Panc1 (cell line): ENCODE measurements at regions not wholly inside any gene's neighbourhood (a gene's known extent, or its start where the extent isn't known, plus 50 kb on each side); places are given as distances from the start of the nearest gene placed in this dataset.

Source experiments
- ATAC-seq: fragments of 200-7000 bp; cut with Tn5 transposase; 2 replicates; pipeline ENCODE4 v1.9.1; 2020; ENCODE audit warnings: mild to moderate bottlenecking, moderate library complexity
- BruUV-seq: library from RNA; stranded (reverse); fragments of 400-500 nt; replicated peaks from 2 replicates; lab custom pipeline; 2021; lab: Mats Ljungman, UMichigan
- CTCF ChIA-PET: fragments of 300-600 bp; sonication (Branson Sonifier 250); formaldehyde crosslinking; loops from one replicate; lab custom pipeline; 2022; ENCODE audit warnings: antibody characterized with exemption; lab: Charles Lee
- POLR2A ChIA-PET: fragments of 300-600 bp; sonication (Branson Sonifier 250); formaldehyde crosslinking; loops from one replicate; lab custom pipeline; 2022; ENCODE audit warnings: antibody characterized with exemption; lab: Charles Lee
- DNase-seq: peaks from one replicate; pipeline ENCODE4 v3.0.0-alpha.2; 2010; ENCODE audit warnings: low read depth, low spot score
- H3K27ac ChIP-seq: 2 replicates; pipeline ENCODE4 v1.5.1; 2011; ENCODE audit warnings: mild to moderate bottlenecking, low read length, inconsistent platforms
- H3K27me3 ChIP-seq: fragments of 200-500 bp; sonication (Bioruptor generic); 2 replicates; pipeline ENCODE4 v1.6.0; 2014; ENCODE audit warnings: low read length, inconsistent platforms; ENCODE audit not compliant: control insufficient read depth, insufficient read depth
- H3K36me3 ChIP-seq: fragments of 200-500 bp; sonication (Bioruptor generic); 2 replicates; pipeline ENCODE4 v1.5.1; 2014; ENCODE audit warnings: inconsistent platforms, mild to moderate bottlenecking, low read length, moderate library complexity; ENCODE audit not compliant: control insufficient read depth, insufficient read depth
- H3K4me1 ChIP-seq: 2 replicates; pipeline ENCODE4 v1.5.1; 2011; ENCODE audit warnings: inconsistent platforms, mild to moderate bottlenecking, low read length, moderate library complexity; ENCODE audit not compliant: control insufficient read depth, insufficient read depth
- H3K4me3 ChIP-seq, 2 experiments: 2 replicates each; pipeline ENCODE4 v1.5.1; 2011 to 2012; ENCODE audit warnings: low read depth in 2 of 2, low read length in 2 of 2, mild to moderate bottlenecking in 2 of 2, inconsistent platforms in 1 of 2, moderate library complexity in 1 of 2
- H3K9me3 ChIP-seq: fragments of 200-500 bp; sonication (Bioruptor generic); 2 replicates; pipeline ENCODE4 v1.5.1; 2014; ENCODE audit warnings: low read depth, mild to moderate bottlenecking, inconsistent platforms, low read length, moderate library complexity; ENCODE audit not compliant: control insufficient read depth, insufficient read depth
- POLR2AphosphoS5 ChIP-seq: IDR thresholded peaks from 2 replicates; pipeline ENCODE4 v1.6.1; 2012; ENCODE audit warnings: mild to moderate bottlenecking, low read depth, low read length, moderate library complexity
- SIN3A ChIP-seq: IDR thresholded peaks from 2 replicates; pipeline ENCODE4 v1.6.1; 2012; ENCODE audit warnings: low read depth, mild to moderate bottlenecking, low read length, moderate library complexity, borderline replicate concordance; ENCODE audit not compliant: insufficient read depth
- TCF7L2 ChIP-seq: IDR thresholded peaks from 2 replicates; pipeline ENCODE4 v1.6.1; 2011; ENCODE audit warnings: mild to moderate bottlenecking, low read depth, low read length, inconsistent platforms
- in situ Hi-C: cut with HindIII; loops from 2 replicates; pipeline ENCODE4 v1.10.0; 2016; ENCODE audit warnings: low sequenced_read_pairs, low pct_unique_long_range_greater_than_20kb
- intact Hi-C: fragments of 100-400 bp; cut with micrococcal nuclease; formaldehyde crosslinking; loops from one replicate; pipeline ENCODE4 v1.10.0; 2022; ENCODE audit not compliant: unreplicated experiment
- TF ChIP-seq, protein P1 (sequence below), 2 experiments: IDR thresholded peaks; 2 replicates each; pipeline ENCODE4 v1.6.1; 2011 to 2012; ENCODE audit warnings: low read depth in 2 of 2, control low read depth in 1 of 2, low read length in 1 of 2, mild to moderate bottlenecking in 1 of 2, moderate library complexity in 1 of 2; ENCODE audit not compliant: insufficient read depth in 1 of 2
- TF ChIP-seq, protein P2 (sequence below): fragments of 450-650 bp; IDR thresholded peaks from 2 replicates; pipeline ENCODE4 v1.5.1; 2017; ENCODE audit warnings: mild to moderate bottlenecking

- ATAC-seq (no peak), DNase-seq (no peak)
- in situ Hi-C loops = no loop called here
- ChIA-PET CTCF (no interaction called here), POLR2A (no interaction called here)
- no peak overlapping the region for H3K27ac ChIP-seq
- H3K36me3 ChIP-seq = no peaks in the 10 kb centered on the region
- H3K4me3 ChIP-seq = no peak overlapping the region
- intact Hi-C loops = no loop called here
- H3K9me3 ChIP-seq = no peaks in the 10 kb centered on the region
- no TSS peak for BruUV-seq
- H3K27me3 ChIP-seq = peaks cover 3% of the 10 kb centered on the region; the same call in 1 of the 2 replicates
- no peaks in the 10 kb centered on the region for H3K4me1 ChIP-seq
- TF ChIP-seq, protein P1, sequence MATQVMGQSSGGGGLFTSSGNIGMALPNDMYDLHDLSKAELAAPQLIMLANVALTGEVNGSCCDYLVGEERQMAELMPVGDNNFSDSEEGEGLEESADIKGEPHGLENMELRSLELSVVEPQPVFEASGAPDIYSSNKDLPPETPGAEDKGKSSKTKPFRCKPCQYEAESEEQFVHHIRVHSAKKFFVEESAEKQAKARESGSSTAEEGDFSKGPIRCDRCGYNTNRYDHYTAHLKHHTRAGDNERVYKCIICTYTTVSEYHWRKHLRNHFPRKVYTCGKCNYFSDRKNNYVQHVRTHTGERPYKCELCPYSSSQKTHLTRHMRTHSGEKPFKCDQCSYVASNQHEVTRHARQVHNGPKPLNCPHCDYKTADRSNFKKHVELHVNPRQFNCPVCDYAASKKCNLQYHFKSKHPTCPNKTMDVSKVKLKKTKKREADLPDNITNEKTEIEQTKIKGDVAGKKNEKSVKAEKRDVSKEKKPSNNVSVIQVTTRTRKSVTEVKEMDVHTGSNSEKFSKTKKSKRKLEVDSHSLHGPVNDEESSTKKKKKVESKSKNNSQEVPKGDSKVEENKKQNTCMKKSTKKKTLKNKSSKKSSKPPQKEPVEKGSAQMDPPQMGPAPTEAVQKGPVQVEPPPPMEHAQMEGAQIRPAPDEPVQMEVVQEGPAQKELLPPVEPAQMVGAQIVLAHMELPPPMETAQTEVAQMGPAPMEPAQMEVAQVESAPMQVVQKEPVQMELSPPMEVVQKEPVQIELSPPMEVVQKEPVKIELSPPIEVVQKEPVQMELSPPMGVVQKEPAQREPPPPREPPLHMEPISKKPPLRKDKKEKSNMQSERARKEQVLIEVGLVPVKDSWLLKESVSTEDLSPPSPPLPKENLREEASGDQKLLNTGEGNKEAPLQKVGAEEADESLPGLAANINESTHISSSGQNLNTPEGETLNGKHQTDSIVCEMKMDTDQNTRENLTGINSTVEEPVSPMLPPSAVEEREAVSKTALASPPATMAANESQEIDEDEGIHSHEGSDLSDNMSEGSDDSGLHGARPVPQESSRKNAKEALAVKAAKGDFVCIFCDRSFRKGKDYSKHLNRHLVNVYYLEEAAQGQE (IDR thresholded peaks at IDR 0.05; ENCODE audit: insufficient read depth in 1 of 2, low read depth in 2 of 2, low read length in 1 of 2) = no peak
- no peak for TF ChIP-seq TCF7L2
- TF ChIP-seq POLR2AphosphoS5 = no peak
- TF ChIP-seq SIN3A = no peak
- TF ChIP-seq, protein P2, sequence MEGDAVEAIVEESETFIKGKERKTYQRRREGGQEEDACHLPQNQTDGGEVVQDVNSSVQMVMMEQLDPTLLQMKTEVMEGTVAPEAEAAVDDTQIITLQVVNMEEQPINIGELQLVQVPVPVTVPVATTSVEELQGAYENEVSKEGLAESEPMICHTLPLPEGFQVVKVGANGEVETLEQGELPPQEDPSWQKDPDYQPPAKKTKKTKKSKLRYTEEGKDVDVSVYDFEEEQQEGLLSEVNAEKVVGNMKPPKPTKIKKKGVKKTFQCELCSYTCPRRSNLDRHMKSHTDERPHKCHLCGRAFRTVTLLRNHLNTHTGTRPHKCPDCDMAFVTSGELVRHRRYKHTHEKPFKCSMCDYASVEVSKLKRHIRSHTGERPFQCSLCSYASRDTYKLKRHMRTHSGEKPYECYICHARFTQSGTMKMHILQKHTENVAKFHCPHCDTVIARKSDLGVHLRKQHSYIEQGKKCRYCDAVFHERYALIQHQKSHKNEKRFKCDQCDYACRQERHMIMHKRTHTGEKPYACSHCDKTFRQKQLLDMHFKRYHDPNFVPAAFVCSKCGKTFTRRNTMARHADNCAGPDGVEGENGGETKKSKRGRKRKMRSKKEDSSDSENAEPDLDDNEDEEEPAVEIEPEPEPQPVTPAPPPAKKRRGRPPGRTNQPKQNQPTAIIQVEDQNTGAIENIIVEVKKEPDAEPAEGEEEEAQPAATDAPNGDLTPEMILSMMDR = no peak
Measured at GRCh38 chr5:122576256-122577016, 198.4 kb upstream of the SNX2 start.

DNA sequence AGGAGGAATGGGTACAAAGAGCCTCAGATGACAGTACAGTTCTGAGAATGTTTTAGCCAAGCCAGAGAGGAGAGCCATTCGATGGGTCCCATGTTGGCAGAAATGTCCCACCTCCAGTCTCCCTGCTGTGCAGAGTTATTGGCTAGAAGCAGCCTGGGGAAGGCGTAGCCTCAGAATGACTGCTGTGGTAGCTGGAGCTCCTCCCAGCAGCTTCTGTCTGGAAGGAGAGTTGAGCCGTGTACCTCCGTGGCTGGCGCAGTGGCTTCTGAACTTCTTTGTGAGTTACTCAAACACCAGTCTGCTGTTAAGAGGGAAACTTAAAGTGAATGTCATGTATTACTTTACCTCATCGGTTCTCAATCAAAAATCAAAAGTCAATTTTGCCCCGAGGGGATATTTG is 193.3 kb upstream of the SNX2 start:
- H3K27me3 ChIP-seq = peaks cover 3% of the 10 kb centered on the region; the same call in 1 of the 2 replicates
- H3K27ac ChIP-seq = no peak overlapping the region
- CTCF ChIA-PET = no interaction called here
- POLR2A ChIA-PET = no interaction called here
- ATAC-seq = no peak
- H3K4me3 ChIP-seq = no peak overlapping the region
- no peaks in the 10 kb centered on the region for H3K36me3 ChIP-seq
- TF ChIP-seq, protein P1 (IDR thresholded peaks at IDR 0.05; ENCODE audit: insufficient read depth in 1 of 2, low read depth in 2 of 2, low read length in 1 of 2) = no peak
- no peak for TF ChIP-seq TCF7L2
- TF ChIP-seq, protein P2 = no peak
- TF ChIP-seq SIN3A = no peak
- TF ChIP-seq POLR2AphosphoS5 = no peak
- DNase-seq = no peak
- no TSS peak for BruUV-seq
- in situ Hi-C loops = no loop called here
- H3K9me3 ChIP-seq = no peaks in the 10 kb centered on the region
- H3K4me1 ChIP-seq = no peaks in the 10 kb centered on the region
- intact Hi-C loops = no loop called here
